ENCODE measurements at regions not wholly inside any gene's neighbourhood (a gene's known extent, or its start where the extent isn't known, plus 50 kb on each side); places are given as distances from the start of the nearest gene placed in this dataset.

- Histone ChIP-seq H4K20me1 (ENCODE audit: insufficient read depth) (no peaks in the 10 kb centered on the region), H3K4me3 (no peak overlapping the region), H3K4me2 (ENCODE audit: unreplicated experiment) (no peak overlapping the region), H3K27me3 (replicated peaks; ENCODE audit: insufficient read depth) (no peaks in the 10 kb centered on the region), H2AFZ (no peak overlapping the region), H3K9ac (no peak overlapping the region), H3F3A (ENCODE audit: insufficient read depth) (no peaks in the 10 kb centered on the region), H3K27ac (no peak overlapping the region), H3K4me1 (ENCODE audit: insufficient read depth) (no peaks in the 10 kb centered on the region), H3K36me3 (ENCODE audit: low read depth) (no peaks in the 10 kb centered on the region), H3K9me3 (ENCODE audit: low read depth) (no peaks in the 10 kb centered on the region), H3K9me2 (ENCODE audit: insufficient read depth) (no peaks in the 10 kb centered on the region), H3K79me2 (ENCODE audit: insufficient read depth) (no peaks in the 10 kb centered on the region)
- no peak for TF ChIP-seq EZH2phosphoT487 (IDR thresholded peaks at IDR 0.05; ENCODE audit: insufficient read depth, low read depth)
- no peak for TF ChIP-seq EZH2 (IDR thresholded peaks at IDR 0.05; ENCODE audit: insufficient read depth, poor library complexity, severe bottlenecking)
- in situ Hi-C loops (cut with MboI): no loop called here
- 92 to 96% methylated on average over 2 of the region's 2 CpGs for WGBS, 2 experiments (ENCODE audit: low coverage in 1 of 2, low lambda C conversion rate in 2 of 2, missing lambda C conversion rate in 2 of 2)
- no peak for DNase-seq
These were observed 73.8 kb upstream of the JADE1 start for GRCh38 chr4:128735714-128736113.

- 97 to 98% methylated on average over 2 of the region's 2 CpGs for whole genome bisulfite sequencing, 2 experiments (ENCODE audit: low coverage in 1 of 2, low lambda C conversion rate in 2 of 2, missing lambda C conversion rate in 2 of 2)
- in situ Hi-C loops (cut with MboI): no loop called here
- TF ChIP-seq EZH2 (IDR thresholded peaks at IDR 0.05; ENCODE audit: insufficient read depth, poor library complexity, severe bottlenecking): no peak
- TF ChIP-seq EZH2phosphoT487 (IDR thresholded peaks at IDR 0.05; ENCODE audit: insufficient read depth, low read depth): no peak
These were observed 81.3 kb upstream of the JADE1 start for GRCh38 chr4:128728190-128728589.

GRCh38 chr4:128727658-128728057 lies 81.8 kb upstream of the JADE1 start:
- Histone ChIP-seq H3K36me3 (ENCODE audit: low read depth) (no peaks in the 10 kb centered on the region), H3F3A (ENCODE audit: insufficient read depth) (no peaks in the 10 kb centered on the region), H3K79me2 (ENCODE audit: insufficient read depth) (no peaks in the 10 kb centered on the region), H3K27me3 (replicated peaks; ENCODE audit: insufficient read depth) (no peaks in the 10 kb centered on the region), H3K4me2 (ENCODE audit: unreplicated experiment) (no peak overlapping the region), H3K9ac (no peak overlapping the region), H3K9me3 (ENCODE audit: low read depth) (no peaks in the 10 kb centered on the region), H3K4me1 (ENCODE audit: insufficient read depth) (no peaks in the 10 kb centered on the region), H3K4me3 (no peak overlapping the region), H4K20me1 (ENCODE audit: insufficient read depth) (no peaks in the 10 kb centered on the region), H3K27ac (no peak overlapping the region), H2AFZ (no peak overlapping the region), H3K9me2 (ENCODE audit: insufficient read depth) (no peaks in the 10 kb centered on the region)
- in situ Hi-C loops (cut with MboI): no loop called here
- TF ChIP-seq EZH2phosphoT487 (IDR thresholded peaks at IDR 0.05; ENCODE audit: insufficient read depth, low read depth) (no peak), EZH2 (IDR thresholded peaks at IDR 0.05; ENCODE audit: insufficient read depth, poor library complexity, severe bottlenecking) (no peak)
- DNase-seq: no peak

More at GRCh38 chr4:128728190-128728589, 81.3 kb upstream of the JADE1 start:
- Histone ChIP-seq H4K20me1 (ENCODE audit: insufficient read depth) (no peaks in the 10 kb centered on the region), H3K4me3 (no peak overlapping the region), H3K9me3 (ENCODE audit: low read depth) (no peaks in the 10 kb centered on the region), H2AFZ (no peak overlapping the region), H3K79me2 (ENCODE audit: insufficient read depth) (no peaks in the 10 kb centered on the region), H3K9ac (no peak overlapping the region), H3K4me1 (ENCODE audit: insufficient read depth) (no peaks in the 10 kb centered on the region), H3K36me3 (ENCODE audit: low read depth) (no peaks in the 10 kb centered on the region), H3K9me2 (ENCODE audit: insufficient read depth) (no peaks in the 10 kb centered on the region), H3K27me3 (replicated peaks; ENCODE audit: insufficient read depth) (no peaks in the 10 kb centered on the region), H3F3A (ENCODE audit: insufficient read depth) (no peaks in the 10 kb centered on the region), H3K4me2 (ENCODE audit: unreplicated experiment) (no peak overlapping the region), H3K27ac (no peak overlapping the region)
- no peak for DNase-seq

GRCh38 chr4:128725405-128726055 lies 84.0 kb upstream of the JADE1 start:
- in situ Hi-C loops (cut with MboI): no loop called here
- no peak overlapping the region for H2AFZ ChIP-seq
- 36 to 40% methylated on average over 3 of the region's 3 CpGs for WGBS, 2 experiments (ENCODE audit: low coverage in 1 of 2, low lambda C conversion rate in 2 of 2, missing lambda C conversion rate in 2 of 2)

GRCh38 chr4:128722911-128723310 lies 86.6 kb upstream of the JADE1 start:
- no peaks in the 10 kb centered on the region for H3K36me3 ChIP-seq (ENCODE audit: low read depth)
- H3K79me2 ChIP-seq (ENCODE audit: insufficient read depth): no peaks in the 10 kb centered on the region
- in situ Hi-C loops (cut with MboI): no loop called here
- H3K9me3 ChIP-seq (ENCODE audit: low read depth): no peaks in the 10 kb centered on the region
- no peaks in the 10 kb centered on the region for H3K27me3 ChIP-seq (replicated peaks; ENCODE audit: insufficient read depth)
- no peak overlapping the region for H3K9ac ChIP-seq
- 77 to 84% methylated on average over 2 of the region's 2 CpGs for WGBS, 2 experiments (ENCODE audit: low coverage in 1 of 2, low lambda C conversion rate in 2 of 2, missing lambda C conversion rate in 2 of 2)
- H3F3A ChIP-seq (ENCODE audit: insufficient read depth): 0 out of 2 replicates have a peak, but pooled peaks cover 7% of the 10 kb centered on the region
- no peak overlapping the region for H3K4me3 ChIP-seq
- H3K4me2 ChIP-seq (ENCODE audit: unreplicated experiment): no peak overlapping the region
- H3K9me2 ChIP-seq (ENCODE audit: insufficient read depth): no peaks in the 10 kb centered on the region
- H4K20me1 ChIP-seq (ENCODE audit: insufficient read depth): no peaks in the 10 kb centered on the region
- TF ChIP-seq EZH2phosphoT487 (IDR thresholded peaks at IDR 0.05; ENCODE audit: insufficient read depth, low read depth): no peak
- TF ChIP-seq EZH2 (IDR thresholded peaks at IDR 0.05; ENCODE audit: insufficient read depth, poor library complexity, severe bottlenecking): no peak
- no peak for DNase-seq
- no peak overlapping the region for H2AFZ ChIP-seq
- H3K27ac ChIP-seq: no peak overlapping the region
- H3K4me1 ChIP-seq (ENCODE audit: insufficient read depth): peaks cover 16% of the 10 kb centered on the region

More at GRCh38 chr4:128725405-128726055, 84.0 kb upstream of the JADE1 start:
- Histone ChIP-seq H3K4me3 (no peak overlapping the region), H3K27ac (no peak overlapping the region), H3K36me3 (ENCODE audit: low read depth) (no peaks in the 10 kb centered on the region), H3K9ac (no peak overlapping the region), H3K9me3 (ENCODE audit: low read depth) (no peaks in the 10 kb centered on the region), H3K27me3 (replicated peaks; ENCODE audit: insufficient read depth) (no peaks in the 10 kb centered on the region), H3K9me2 (ENCODE audit: insufficient read depth) (no peaks in the 10 kb centered on the region), H4K20me1 (ENCODE audit: insufficient read depth) (no peaks in the 10 kb centered on the region), H3K79me2 (ENCODE audit: insufficient read depth) (no peaks in the 10 kb centered on the region), H3K4me1 (ENCODE audit: insufficient read depth) (no peaks in the 10 kb centered on the region), H3K4me2 (ENCODE audit: unreplicated experiment) (no peak overlapping the region), H3F3A (ENCODE audit: insufficient read depth) (no peaks in the 10 kb centered on the region)
- no peak for DNase-seq
- TF ChIP-seq EZH2phosphoT487 (IDR thresholded peaks at IDR 0.05; ENCODE audit: insufficient read depth, low read depth) (no peak), EZH2 (IDR thresholded peaks at IDR 0.05; ENCODE audit: insufficient read depth, poor library complexity, severe bottlenecking) (no peak)

All from GM23248 (cell line).